Endothelial cell of umbilical vein (primary cell): ENCODE measurements at regions not wholly inside any gene's neighbourhood (a gene's known extent, or its start where the extent isn't known, plus 50 kb on each side); places are given as distances from the start of the nearest gene placed in this dataset.

Source experiments
- BruUV-seq: library from RNA; stranded (reverse); fragments of 400-500 nt; replicated peaks from 2 replicates; lab custom pipeline; 2021; lab: Mats Ljungman, UMichigan
- CTCF ChIA-PET: fragments of 300-600, 350-600 bp; sonication (Branson Sonifier 250); formaldehyde crosslinking; loops from one replicate; lab custom pipeline; 2021; ENCODE audit warnings: antibody characterized with exemption, inconsistent platforms; lab: Charles Lee
- POLR2A ChIA-PET: fragments of 300-600, 350-600 bp; sonication (Branson Sonifier 250); formaldehyde crosslinking; loops from one replicate; lab custom pipeline; 2021; ENCODE audit warnings: antibody characterized with exemption, inconsistent platforms; lab: Charles Lee
- DNase-seq: peaks from one replicate; pipeline ENCODE4 v3.0.0-alpha.2; 2011; ENCODE audit warnings: low read depth, low spot score
- FAIRE-seq: peaks from 2 replicates; lab custom pipeline; 2011; peaks lifted over from hg19 to GRCh38; lab: Jason Lieb, UNC
- H2AFZ ChIP-seq: 2 replicates; pipeline ENCODE4 v1.6.0; 2012; ENCODE audit warnings: low read depth, low read length, control low read depth, inconsistent platforms
- H3K27ac ChIP-seq: 2 replicates; pipeline ENCODE4 v1.5.1; 2011; ENCODE audit warnings: low read depth, mild to moderate bottlenecking, control low read depth, low read length, moderate library complexity; ENCODE audit not compliant: insufficient read depth
- H3K27me3 ChIP-seq, 2 experiments: 2 replicates each; pipeline versions ENCODE4 v1.6.0 to v1.6.1; 2011; ENCODE audit warnings: low read length in 2 of 2, mixed read lengths in 1 of 2; ENCODE audit not compliant: control insufficient read depth in 2 of 2, insufficient read depth in 2 of 2
- H3K36me3 ChIP-seq, 2 experiments: 2 replicates in 1 of 2; 3 replicates in 1 of 2; pipeline ENCODE4 v1.5.1; 2011; ENCODE audit warnings: low read length in 2 of 2, mild to moderate bottlenecking in 1 of 2, moderate library complexity in 1 of 2; ENCODE audit not compliant: control insufficient read depth in 2 of 2, insufficient read depth in 2 of 2; ENCODE audit errors: extremely low read depth in 1 of 2
- H3K4me1 ChIP-seq: 3 replicates; pipeline ENCODE4 v1.5.1; 2011; ENCODE audit warnings: mild to moderate bottlenecking, low read length; ENCODE audit not compliant: control insufficient read depth, insufficient read depth; ENCODE audit errors: extremely low read depth
- H3K4me2 ChIP-seq: 2 replicates; pipeline ENCODE4 v1.6.1; 2011; ENCODE audit warnings: low read length, control low read depth, mixed read lengths; ENCODE audit not compliant: insufficient read depth
- H3K4me3 ChIP-seq, 3 experiments: fragments of 200-600 bp in 1 of 3; sonication (generic), shearing (Covaris generic) in 1 of 3; replicated peaks in 1 of 3; 2 replicates each; pipeline ENCODE4 v1.5.1; 2011 to 2016; ENCODE audit warnings: control low read depth in 3 of 3, low read length in 3 of 3, mild to moderate bottlenecking in 2 of 3, inconsistent platforms in 1 of 3, low read depth in 1 of 3, moderate library complexity in 1 of 3; ENCODE audit not compliant: insufficient read depth in 1 of 3
- H3K79me2 ChIP-seq: 2 replicates; pipeline ENCODE4 v1.6.0; 2012; ENCODE audit warnings: low read length, inconsistent platforms; ENCODE audit not compliant: control insufficient read depth, insufficient read depth
- H3K9ac ChIP-seq: replicated peaks from 2 replicates; pipeline ENCODE3; 2011; ENCODE audit warnings: low read length, control low read depth; ENCODE audit not compliant: insufficient read depth; ENCODE audit errors: extremely low read depth
- H3K9me1 ChIP-seq: replicated peaks from 3 replicates; pipeline ENCODE4 v1.6.0; 2011; ENCODE audit warnings: mild to moderate bottlenecking, low read length; ENCODE audit not compliant: control insufficient read depth, insufficient read depth; ENCODE audit errors: extremely low read depth
- H3K9me3 ChIP-seq: replicated peaks from 2 replicates; pipeline ENCODE4 v1.5.1; 2012; ENCODE audit warnings: low read length, inconsistent platforms; ENCODE audit not compliant: control insufficient read depth, insufficient read depth
- H4K20me1 ChIP-seq: replicated peaks from 2 replicates; pipeline ENCODE3; 2011; ENCODE audit warnings: mild to moderate bottlenecking, low read length; ENCODE audit not compliant: control insufficient read depth, insufficient read depth; ENCODE audit errors: extremely low read depth
- CTCF ChIP-seq, 2 donors: IDR thresholded peaks; 1 replicate in 1 of 2; 2 replicates in 1 of 2; pipeline ENCODE4 v1.5.1; 2011; ENCODE audit warnings: low read length in 2 of 2, mild to moderate bottlenecking in 2 of 2, moderate library complexity in 2 of 2, control low read depth in 1 of 2, inconsistent platforms in 1 of 2, low read depth in 1 of 2; ENCODE audit not compliant: insufficient read depth in 1 of 2; ENCODE audit errors: extremely low read depth in 1 of 2
- EZH2 ChIP-seq: IDR thresholded peaks from 2 replicates; pipeline ENCODE4 v1.6.1; 2012; ENCODE audit warnings: borderline replicate concordance, low read depth, mild to moderate bottlenecking, moderate library complexity, low read length, inconsistent platforms; ENCODE audit not compliant: severe bottlenecking
- FOS ChIP-seq: IDR thresholded peaks from 2 replicates; pipeline ENCODE4 v1.6.1; 2011; ENCODE audit warnings: mild to moderate bottlenecking, low read length, moderate library complexity, borderline replicate concordance; ENCODE audit not compliant: insufficient read depth
- GATA2 ChIP-seq: IDR thresholded peaks from 2 replicates; pipeline ENCODE4 v1.7.0; 2011; ENCODE audit warnings: low read depth, mild to moderate bottlenecking, moderate library complexity, mixed read lengths, low read length; ENCODE audit not compliant: insufficient read length, insufficient read depth
- JUN ChIP-seq: IDR thresholded peaks from 2 replicates; pipeline ENCODE4 v1.6.1; 2011; ENCODE audit warnings: borderline replicate concordance, low read depth; ENCODE audit not compliant: insufficient read length, insufficient read depth
- MAX ChIP-seq: IDR thresholded peaks from 2 replicates; pipeline ENCODE4 v1.6.1; 2011; ENCODE audit not compliant: insufficient read depth, insufficient read length
- MYC ChIP-seq: IDR thresholded peaks from one replicate; pipeline ENCODE4 v1.6.1; 2011; ENCODE audit warnings: mild to moderate bottlenecking, low read depth, low read length
- POLR2A ChIP-seq: IDR thresholded peaks from 2 replicates; pipeline ENCODE4 v1.6.1; 2012; ENCODE audit warnings: low read depth, mild to moderate bottlenecking, control low read depth, low read length
- POLR2AphosphoS5 ChIP-seq: IDR thresholded peaks from 2 replicates; pipeline ENCODE4 v1.6.1; 2012; ENCODE audit warnings: low read depth, mild to moderate bottlenecking, control low read depth, low read length, moderate library complexity; ENCODE audit not compliant: insufficient read depth
- dilution Hi-C: fragments of 300-500 bp; cut with MboI; formaldehyde crosslinking; loops from one replicate; pipeline ENCODE4 v1.15.0; 2019; ENCODE audit warnings: low sequenced_read_pairs; ENCODE audit not compliant: extremely low pct_ligation_motif_present
- intact Hi-C: fragments of 100-400 bp; cut with micrococcal nuclease; formaldehyde crosslinking; loops from one replicate; pipeline ENCODE4 v1.10.0; 2022

GRCh38 chr10:64090865-64091264 lies 569.7 kb downstream of the REEP3 start:
- intact Hi-C loops = no loop called here
- Histone ChIP-seq H3K4me3 (no peak overlapping the region), H3K79me2 (no peaks in the 10 kb centered on the region), H2AFZ (no peak overlapping the region), H3K27ac (no peak overlapping the region), H3K4me2 (no peak overlapping the region), H3K9me3 (no peaks in the 10 kb centered on the region), H4K20me1 (no peaks in the 10 kb centered on the region), H3K4me1 (no peaks in the 10 kb centered on the region), H3K36me3 (no peaks in the 10 kb centered on the region), H3K9me1 (no peaks in the 10 kb centered on the region), H3K9ac (no peak overlapping the region), H3K27me3 (no peaks in the 10 kb centered on the region)
- TF ChIP-seq MYC (no peak), CTCF (IDR thresholded peaks at IDR 0.05; ENCODE audit: extremely low read depth in 1 of 2, insufficient read depth in 1 of 2, low read depth in 1 of 2, low read length in 2 of 2) (no peak), FOS (no peak), EZH2 (no peak), POLR2AphosphoS5 (no peak), POLR2A (no peak), JUN (no peak), MAX (no peak), GATA2 (no peak)
- ChIA-PET POLR2A (no interaction called here), CTCF (no interaction called here)
- DNase-seq (no peak), FAIRE-seq (no peak)
- BruUV-seq = no TSS peak
- dilution Hi-C loops = no loop called here
